H1 (cell line): ENCODE measurements at regions not wholly inside any gene's neighbourhood (a gene's known extent, or its start where the extent isn't known, plus 50 kb on each side); places are given as distances from the start of the nearest gene placed in this dataset.

Source experiments
- CTCF ChIP-seq, 3 experiments: IDR thresholded peaks; 1 replicate in 2 of 3; 2 replicates in 1 of 3; pipeline versions ENCODE4 v1.5.1 to v1.6.1; 2011; ENCODE audit warnings: low read length in 3 of 3, mild to moderate bottlenecking in 3 of 3, inconsistent platforms in 2 of 3, low read depth in 1 of 3, moderate library complexity in 1 of 3; ENCODE audit not compliant: insufficient read depth in 1 of 3; ENCODE audit errors: control extremely low read depth in 1 of 3

GRCh38 chr3:13200946-13201345 lies 127.7 kb upstream of the IQSEC1 start (continued):
- peak in 2 of 3 experiments; percentile 71 to 72; a peak in 3 of 4 replicates for TF ChIP-seq CTCF (IDR thresholded peaks at IDR 0.05; ENCODE audit: control extremely low read depth in 1 of 3, insufficient read depth in 1 of 3, low read depth in 1 of 3, low read length in 3 of 3)
